ENCODE measurements at regions not wholly inside any gene's neighbourhood (a gene's known extent, or its start where the extent isn't known, plus 50 kb on each side); places are given as distances from the start of the nearest gene placed in this dataset.
"Not testable (repeated sequence)": the region's sequence is repeated elsewhere in the genome, so short reads cannot be mapped to it uniquely, and the experiment has no call there.

GRCh38 chr14:105644457-105644856 lies 118.1 kb downstream of the TMEM121 start:
- not testable (repeated sequence) for DNase-seq; H3K4me1 Mint-ChIP-seq; H3K4me3 Mint-ChIP-seq; H3K27me3 Mint-ChIP-seq (ENCODE audit: low read depth, poor library complexity); H3K27ac Mint-ChIP-seq; H3K36me3 Mint-ChIP-seq (ENCODE audit: low read depth)
- H3K9me3 Mint-ChIP-seq = peaks cover 61% of the 10 kb centered on the region

- H3K9me3 Mint-ChIP-seq = peaks cover 63% of the 10 kb centered on the region
Measured at GRCh38 chr14:105644891-105645290, 118.5 kb downstream of the TMEM121 start.

DNA sequence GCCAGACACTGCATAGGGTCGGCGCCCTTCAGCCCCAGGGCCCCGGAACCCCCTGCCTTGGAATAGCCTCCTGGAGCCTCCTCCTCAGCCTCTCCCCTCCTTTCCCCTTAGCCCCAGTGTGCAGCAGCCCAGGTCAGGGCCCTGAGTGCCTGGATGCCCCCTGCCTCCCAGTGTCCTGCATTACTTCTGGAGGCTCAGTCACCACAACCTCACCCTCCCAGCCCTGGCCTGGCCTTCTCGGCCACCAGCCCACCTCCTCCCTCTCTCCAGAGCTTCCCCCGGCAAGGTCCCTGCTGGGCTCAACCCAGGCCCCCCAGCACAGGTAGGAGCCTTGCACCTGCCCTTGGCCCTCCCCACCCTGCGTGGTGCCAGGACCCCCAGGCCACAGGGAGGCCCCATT lies 119.0 kb downstream of the TMEM121 start:
- not testable (repeated sequence) for DNase-seq; H3K36me3 Mint-ChIP-seq (ENCODE audit: low read depth); H3K4me3 Mint-ChIP-seq; H3K27ac Mint-ChIP-seq; H3K4me1 Mint-ChIP-seq; H3K27me3 Mint-ChIP-seq (ENCODE audit: low read depth, poor library complexity)
- H3K9me3 Mint-ChIP-seq = peaks cover 68% of the 10 kb centered on the region

More at GRCh38 chr14:105644891-105645290, 118.5 kb downstream of the TMEM121 start:
- H3K36me3 Mint-ChIP-seq (ENCODE audit: low read depth); H3K27ac Mint-ChIP-seq; H3K4me3 Mint-ChIP-seq; H3K4me1 Mint-ChIP-seq; H3K27me3 Mint-ChIP-seq (ENCODE audit: low read depth, poor library complexity); DNase-seq: not testable (repeated sequence)

DNA sequence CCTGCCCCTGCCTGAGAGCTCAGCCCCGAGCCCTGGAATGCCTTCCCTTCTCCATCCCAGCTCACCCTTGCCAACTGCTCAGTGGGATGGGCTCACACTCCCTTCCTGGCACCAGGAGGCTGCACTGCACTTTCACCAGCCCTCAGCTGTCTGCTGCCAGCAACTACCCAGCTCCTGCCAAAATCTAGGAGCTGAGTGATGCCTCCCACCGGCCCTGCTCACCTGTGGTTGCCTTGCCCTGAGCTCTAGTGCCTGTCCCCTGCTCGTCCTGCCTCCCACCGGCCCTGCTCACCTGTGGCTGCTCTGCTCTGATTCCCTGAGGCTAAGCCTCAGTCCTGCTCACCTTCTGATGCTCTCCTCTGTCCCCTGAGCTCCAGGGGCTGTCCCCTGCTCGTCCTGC lies 119.8 kb downstream of the TMEM121 start:
- Mint-ChIP-seq H3K27me3 (ENCODE audit: low read depth, poor library complexity) (no peaks in the 10 kb centered on the region), H3K4me1 (no peaks in the 10 kb centered on the region), H3K36me3 (ENCODE audit: low read depth) (no peaks in the 10 kb centered on the region), H3K4me3 (no peak overlapping the region), H3K27ac (no peak overlapping the region), H3K9me3 (peaks cover 68% of the 10 kb centered on the region)
- TF ChIP-seq CTCF (IDR thresholded peaks at IDR 0.05) = no peak
- DNase-seq = no peak

DNA sequence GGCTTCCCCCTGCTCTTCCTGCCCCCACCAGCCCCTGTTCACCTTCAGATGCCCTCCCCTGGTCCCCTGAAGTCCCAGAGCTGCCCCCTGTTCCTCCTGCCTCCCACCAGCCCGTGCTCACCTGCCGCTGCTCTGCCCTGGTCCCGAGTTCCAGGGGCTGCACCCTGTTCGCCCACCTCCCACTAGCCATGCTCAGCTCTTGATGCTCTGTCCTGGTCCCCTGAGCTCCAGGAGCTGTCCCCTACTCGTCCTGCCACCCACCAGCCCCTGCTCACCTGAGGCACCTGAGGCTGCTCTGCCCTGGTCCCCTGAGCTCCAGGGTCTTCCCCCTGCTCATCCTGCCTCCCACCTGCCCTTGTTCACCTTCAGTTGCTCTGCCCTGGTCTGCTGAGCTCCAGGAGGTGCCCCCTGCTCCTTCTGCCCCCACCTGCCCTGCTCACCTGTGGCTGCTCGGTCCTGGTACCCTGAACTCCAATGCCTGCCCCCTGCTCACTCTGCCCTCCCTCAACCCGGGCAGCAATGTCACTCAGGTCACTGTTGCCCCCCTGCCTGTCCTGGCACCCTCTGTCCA lies 120.4 kb downstream of the TMEM121 start:
- H3K4me3 Mint-ChIP-seq = not testable (repeated sequence)

DNA sequence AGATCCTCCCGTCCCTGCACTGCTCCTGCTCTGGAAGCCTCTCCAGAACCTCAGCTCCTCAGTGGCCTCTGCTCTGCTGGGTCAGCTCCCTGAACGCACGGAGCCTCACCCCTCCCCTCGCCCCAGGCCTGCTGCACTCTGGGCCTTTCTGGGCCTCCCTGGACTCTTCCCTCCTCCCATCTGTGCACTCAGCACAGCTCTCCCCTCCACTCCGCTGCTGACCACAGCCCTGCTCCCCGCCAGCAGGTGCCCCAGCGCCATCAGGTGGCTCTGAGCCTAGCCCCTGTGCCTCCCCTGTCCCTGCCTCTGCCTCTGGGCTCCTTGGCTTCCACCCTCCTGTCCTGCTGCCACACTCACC lies 121.0 kb downstream of the TMEM121 start:
- H3K9me3 Mint-ChIP-seq = peaks cover 64% of the 10 kb centered on the region

More for the DNA sequence above, 120.4 kb downstream of the TMEM121 start:
- DNase-seq; H3K4me1 Mint-ChIP-seq; H3K36me3 Mint-ChIP-seq (ENCODE audit: low read depth); H3K27me3 Mint-ChIP-seq (ENCODE audit: low read depth, poor library complexity); H3K27ac Mint-ChIP-seq: not testable (repeated sequence)
- peaks cover 66% of the 10 kb centered on the region for H3K9me3 Mint-ChIP-seq

DNA sequence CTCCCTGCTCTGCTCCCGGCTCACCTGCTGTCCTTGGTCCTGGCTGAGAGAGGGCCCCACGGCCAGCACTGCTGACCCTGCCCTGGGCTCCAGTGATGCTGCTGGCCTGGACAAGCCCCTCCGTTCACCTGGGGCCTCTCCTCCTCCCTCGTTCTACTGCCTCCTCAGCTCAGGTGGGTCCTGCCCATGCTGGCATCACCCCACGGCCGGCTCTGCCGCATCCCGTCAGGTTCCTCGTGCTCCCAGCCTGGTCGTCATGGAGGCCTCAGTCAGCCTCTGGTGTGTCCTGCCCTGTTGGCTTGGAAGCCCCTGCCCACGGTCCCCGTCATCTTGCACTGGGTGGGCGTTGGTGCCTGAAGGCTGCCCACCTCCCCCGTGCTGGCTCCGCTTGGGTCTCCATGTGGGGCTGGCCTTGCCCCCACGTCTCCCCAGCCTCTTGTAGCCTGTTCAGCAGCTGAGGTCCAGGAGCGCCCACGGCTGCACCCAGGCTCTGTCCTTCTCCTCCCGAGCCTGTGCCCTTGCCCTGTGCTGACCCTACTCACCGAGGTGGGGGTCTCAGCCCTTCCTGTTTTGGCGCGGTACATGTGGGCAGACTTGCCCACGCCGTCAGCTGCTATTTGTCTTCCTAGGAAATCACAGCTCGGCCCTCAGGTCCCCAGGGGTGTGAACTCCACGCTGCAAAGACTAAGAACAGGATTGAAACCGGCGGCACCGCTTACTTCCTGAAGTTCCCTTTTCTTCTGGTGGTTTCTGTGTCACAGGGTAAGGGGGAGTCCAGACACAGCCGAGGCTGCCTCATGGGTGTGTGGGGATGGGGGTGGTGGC lies 121.6 kb downstream of the TMEM121 start:
- no peaks in the 10 kb centered on the region for H3K4me1 Mint-ChIP-seq

More for the DNA sequence above, 121.0 kb downstream of the TMEM121 start:
- H3K27me3 Mint-ChIP-seq (ENCODE audit: low read depth, poor library complexity); DNase-seq; H3K27ac Mint-ChIP-seq; H3K4me3 Mint-ChIP-seq; H3K36me3 Mint-ChIP-seq (ENCODE audit: low read depth); H3K4me1 Mint-ChIP-seq: not testable (repeated sequence)

DNA sequence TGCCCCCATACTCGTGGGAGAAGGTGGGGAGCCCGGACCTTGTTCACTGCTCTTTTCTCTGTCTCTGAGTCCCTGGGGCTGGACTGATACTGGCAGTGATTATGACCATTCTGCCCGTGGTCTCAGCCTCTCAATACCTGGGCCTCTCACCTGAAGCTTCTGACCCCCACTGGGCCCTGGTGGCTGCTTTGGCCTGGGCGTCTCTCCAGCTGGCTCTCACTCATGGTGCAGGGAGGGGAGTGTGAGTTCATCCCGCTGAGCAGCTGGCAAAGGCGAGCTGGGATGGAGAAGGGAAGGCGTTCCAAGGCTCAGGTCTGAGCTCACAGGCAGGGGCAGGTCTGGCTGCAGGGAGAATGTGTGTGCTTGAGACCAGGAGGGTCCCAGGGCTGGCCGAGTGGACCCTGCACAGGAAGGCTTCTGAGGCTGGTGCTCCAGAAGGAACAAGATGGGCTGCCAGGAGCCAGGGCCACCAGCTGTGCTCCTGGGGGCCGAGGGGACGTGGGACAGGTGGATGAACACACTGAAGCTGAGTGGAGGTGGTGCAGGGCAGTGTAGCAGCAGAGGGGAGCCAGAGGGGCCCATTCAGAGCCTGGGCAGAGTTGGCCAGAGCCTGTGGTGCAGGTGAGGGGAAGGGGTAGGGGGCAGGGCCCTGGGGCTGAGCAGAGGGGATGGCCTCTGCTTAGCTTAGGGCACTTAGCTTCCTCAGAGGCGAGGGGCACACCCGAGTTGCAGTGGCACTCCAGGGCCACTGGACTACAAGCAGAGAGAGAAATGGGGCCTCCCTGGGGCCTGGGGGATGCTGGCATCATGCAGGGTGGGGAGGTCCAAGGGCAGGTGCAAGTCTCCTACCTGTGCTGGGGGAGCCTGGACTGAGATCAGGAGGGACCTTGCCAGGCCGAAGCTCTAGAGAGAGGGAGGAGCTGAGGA lies 122.5 kb downstream of the TMEM121 start:
- H3K4me1 Mint-ChIP-seq; H3K27ac Mint-ChIP-seq; DNase-seq; H3K36me3 Mint-ChIP-seq (ENCODE audit: low read depth); H3K27me3 Mint-ChIP-seq (ENCODE audit: low read depth, poor library complexity); H3K4me3 Mint-ChIP-seq: not testable (repeated sequence)
- H3K9me3 Mint-ChIP-seq = peaks cover 65% of the 10 kb centered on the region

More for the DNA sequence above, 121.6 kb downstream of the TMEM121 start:
- no peak for DNase-seq
- peaks cover 66% of the 10 kb centered on the region for H3K9me3 Mint-ChIP-seq
- H3K36me3 Mint-ChIP-seq (ENCODE audit: low read depth) = no peaks in the 10 kb centered on the region
- no peak overlapping the region for H3K4me3 Mint-ChIP-seq
- H3K27ac Mint-ChIP-seq = no peak overlapping the region
- no peak for TF ChIP-seq CTCF (IDR thresholded peaks at IDR 0.05)
- no peaks in the 10 kb centered on the region for H3K27me3 Mint-ChIP-seq (ENCODE audit: low read depth, poor library complexity)

- H3K9me3 Mint-ChIP-seq = peaks cover 67% of the 10 kb centered on the region
- H3K4me3 Mint-ChIP-seq; H3K4me1 Mint-ChIP-seq; DNase-seq; H3K27me3 Mint-ChIP-seq (ENCODE audit: low read depth, poor library complexity); H3K27ac Mint-ChIP-seq; H3K36me3 Mint-ChIP-seq (ENCODE audit: low read depth): not testable (repeated sequence)
Measured at GRCh38 chr14:105652317-105652716, 125.9 kb downstream of the TMEM121 start.

DNA sequence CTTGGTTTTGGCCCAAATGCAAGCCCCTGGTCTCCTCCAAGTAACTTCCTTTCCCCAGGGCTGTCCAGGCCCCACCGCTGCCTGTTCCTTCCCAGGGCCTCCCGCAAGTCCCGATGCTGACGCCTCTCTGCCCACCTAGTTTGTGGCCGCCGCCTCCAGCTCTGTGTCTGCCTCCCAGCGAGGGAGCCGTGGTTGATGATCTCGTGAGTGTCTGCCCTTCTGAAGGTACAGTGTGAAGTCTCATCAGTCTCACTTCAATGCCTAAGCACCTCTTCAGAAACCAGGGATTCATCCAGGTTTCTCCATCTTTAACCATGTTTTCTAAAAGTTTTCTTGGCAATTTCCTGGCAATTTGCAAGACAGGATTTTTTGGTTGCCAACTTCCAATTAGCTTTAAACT lies 127.5 kb downstream of the TMEM121 start:
- not testable (repeated sequence) for H3K36me3 Mint-ChIP-seq (ENCODE audit: low read depth); H3K4me3 Mint-ChIP-seq; DNase-seq; H3K4me1 Mint-ChIP-seq; H3K27me3 Mint-ChIP-seq (ENCODE audit: low read depth, poor library complexity); H3K27ac Mint-ChIP-seq
- H3K9me3 Mint-ChIP-seq = peaks cover 67% of the 10 kb centered on the region

DNA sequence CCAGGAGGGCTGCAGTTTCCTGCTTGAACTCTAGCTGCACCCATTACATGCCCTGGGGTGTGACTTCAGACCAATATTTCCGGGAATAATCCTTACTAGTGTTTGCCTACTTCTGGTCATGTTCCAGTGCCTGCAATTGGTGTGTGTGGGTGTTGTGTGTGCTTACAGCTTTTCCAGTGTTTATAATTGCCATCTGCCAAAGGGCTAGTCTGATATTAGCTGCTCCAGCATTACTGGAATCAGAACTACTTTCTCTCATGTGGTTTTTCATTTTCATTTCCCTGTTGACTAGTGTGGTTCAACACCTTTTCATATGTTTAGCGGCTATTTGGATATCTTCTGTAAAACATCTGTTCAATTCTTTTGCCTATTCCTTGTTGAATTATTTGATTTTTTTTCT lies 132.9 kb downstream of the TMEM121 start:
- H3K9me3 Mint-ChIP-seq = peaks cover 68% of the 10 kb centered on the region
- not testable (repeated sequence) for H3K27ac Mint-ChIP-seq; H3K36me3 Mint-ChIP-seq (ENCODE audit: low read depth); H3K4me3 Mint-ChIP-seq; DNase-seq; H3K27me3 Mint-ChIP-seq (ENCODE audit: low read depth, poor library complexity); H3K4me1 Mint-ChIP-seq
